ENCODE measurements at regions not wholly inside any gene's neighbourhood (a gene's known extent, or its start where the extent isn't known, plus 50 kb on each side); places are given as distances from the start of the nearest gene placed in this dataset.

DNA sequence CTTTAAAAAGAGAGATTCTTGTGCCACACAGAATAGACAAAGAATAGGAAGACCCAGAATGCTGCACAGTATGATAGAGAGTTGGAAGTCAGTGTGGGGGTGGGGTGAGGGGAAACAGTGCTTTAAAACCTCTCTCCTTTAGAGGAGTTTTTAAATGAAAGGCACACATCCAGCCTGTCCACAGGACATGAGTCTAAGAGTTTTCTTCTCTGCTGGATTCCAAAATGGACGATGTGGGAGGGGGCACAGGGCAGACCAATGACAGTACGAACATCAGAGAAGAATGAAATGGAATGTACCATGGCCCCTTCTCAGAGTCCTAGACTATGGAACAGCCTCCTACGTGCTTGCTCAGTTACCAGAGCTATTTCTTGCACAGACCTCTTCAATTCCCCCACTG is 458.2 kb upstream of the DAB1 start:
- TF ChIP-seq, protein P1, sequence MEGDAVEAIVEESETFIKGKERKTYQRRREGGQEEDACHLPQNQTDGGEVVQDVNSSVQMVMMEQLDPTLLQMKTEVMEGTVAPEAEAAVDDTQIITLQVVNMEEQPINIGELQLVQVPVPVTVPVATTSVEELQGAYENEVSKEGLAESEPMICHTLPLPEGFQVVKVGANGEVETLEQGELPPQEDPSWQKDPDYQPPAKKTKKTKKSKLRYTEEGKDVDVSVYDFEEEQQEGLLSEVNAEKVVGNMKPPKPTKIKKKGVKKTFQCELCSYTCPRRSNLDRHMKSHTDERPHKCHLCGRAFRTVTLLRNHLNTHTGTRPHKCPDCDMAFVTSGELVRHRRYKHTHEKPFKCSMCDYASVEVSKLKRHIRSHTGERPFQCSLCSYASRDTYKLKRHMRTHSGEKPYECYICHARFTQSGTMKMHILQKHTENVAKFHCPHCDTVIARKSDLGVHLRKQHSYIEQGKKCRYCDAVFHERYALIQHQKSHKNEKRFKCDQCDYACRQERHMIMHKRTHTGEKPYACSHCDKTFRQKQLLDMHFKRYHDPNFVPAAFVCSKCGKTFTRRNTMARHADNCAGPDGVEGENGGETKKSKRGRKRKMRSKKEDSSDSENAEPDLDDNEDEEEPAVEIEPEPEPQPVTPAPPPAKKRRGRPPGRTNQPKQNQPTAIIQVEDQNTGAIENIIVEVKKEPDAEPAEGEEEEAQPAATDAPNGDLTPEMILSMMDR (conservative IDR thresholded peaks at IDR 0.05; ENCODE audit: low read depth, low read length): no peak
- TF ChIP-seq EZH2 (IDR thresholded peaks at IDR 0.05; ENCODE audit: low read length, unreplicated experiment): no peak
- no peak for TF ChIP-seq EZH2phosphoT487 (IDR thresholded peaks at IDR 0.05; ENCODE audit: borderline replicate concordance, low read length)

Data from PC-3 (cell line).